Activated effector memory CD4-positive, alpha-beta T cell treated with anti-CD3 and anti-CD28 coated beads, Interleukin-2, amount 50 U/mL, for 16 hours (primary cell): ENCODE measurements at regions not wholly inside any gene's neighbourhood (a gene's known extent, or its start where the extent isn't known, plus 50 kb on each side); places are given as distances from the start of the nearest gene placed in this dataset.

Source experiments
- DNase-seq: peaks from one replicate; pipeline ENCODE4 v3.0.0-alpha.2; 2020

DNA sequence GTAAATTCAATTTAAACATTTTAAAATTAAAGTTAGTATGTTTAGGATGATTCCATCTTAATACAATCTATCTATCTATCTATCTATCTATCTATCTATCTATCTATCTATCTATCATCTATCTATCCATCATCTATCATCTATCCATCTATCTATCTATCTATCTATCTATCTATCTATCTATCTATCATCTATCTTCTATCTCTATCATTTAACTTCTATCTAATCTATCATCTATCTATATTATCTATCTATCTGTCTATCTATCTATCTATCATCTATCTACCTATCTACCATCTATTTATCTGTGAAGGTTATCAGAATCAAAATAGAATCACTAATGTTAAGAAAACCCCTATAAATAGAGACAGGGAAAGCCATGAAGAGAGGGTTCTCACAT, 78.3 kb downstream of the RAMP3 start:
- DNase-seq: no peak

DNA sequence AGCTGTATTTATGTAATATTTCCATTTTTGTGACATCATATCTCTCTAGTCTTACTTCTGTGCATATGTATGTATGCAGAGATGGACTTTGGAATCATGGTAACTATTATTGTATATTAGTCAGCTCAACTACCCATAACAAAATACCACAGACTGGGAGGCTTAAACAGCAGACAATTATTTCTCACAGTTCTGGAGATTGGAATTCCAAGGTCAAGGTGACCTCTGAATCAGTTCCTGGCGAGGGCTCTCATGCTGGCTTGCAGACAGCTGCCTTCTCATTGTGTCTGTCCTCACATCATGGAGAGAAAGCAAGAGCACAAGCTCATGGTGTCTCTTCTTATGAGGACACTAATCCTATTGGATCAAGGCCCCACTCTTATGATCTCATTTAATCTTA, 79.1 kb downstream of the RAMP3 start:
- DNase-seq: no peak

DNA sequence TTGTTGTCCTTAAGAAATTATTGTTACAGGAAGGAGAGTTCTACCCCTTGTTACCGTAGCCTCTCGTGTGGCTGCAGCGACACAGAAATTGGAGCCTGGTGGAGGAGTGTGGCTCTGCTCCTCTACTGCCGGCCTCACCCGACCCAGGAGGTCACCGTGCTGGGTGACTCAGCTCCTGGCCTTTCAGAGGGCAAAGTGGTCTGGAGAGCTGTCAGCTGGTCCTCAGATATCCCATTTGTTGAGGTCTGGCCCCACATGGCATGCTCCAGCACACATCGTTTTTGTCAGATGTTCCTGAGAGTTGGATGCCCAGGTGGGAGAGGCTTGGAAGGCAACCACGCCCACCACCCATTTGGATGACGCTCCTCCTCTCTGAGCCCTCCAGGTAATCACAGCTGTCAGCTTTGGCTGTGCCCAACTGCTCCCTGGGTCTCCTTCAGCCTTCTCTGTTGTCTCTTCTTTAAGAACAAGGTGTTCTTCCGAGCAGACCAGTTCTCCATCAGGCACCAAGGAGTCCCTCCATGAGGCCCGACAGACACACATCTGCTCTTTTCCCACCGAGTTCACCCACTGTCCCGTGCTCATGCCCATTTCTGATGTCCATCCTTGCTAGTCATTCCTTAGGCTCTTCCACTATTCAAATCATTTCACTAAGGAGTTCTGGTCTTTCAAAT, 80.3 kb downstream of the RAMP3 start:
- DNase-seq: no peak

DNA sequence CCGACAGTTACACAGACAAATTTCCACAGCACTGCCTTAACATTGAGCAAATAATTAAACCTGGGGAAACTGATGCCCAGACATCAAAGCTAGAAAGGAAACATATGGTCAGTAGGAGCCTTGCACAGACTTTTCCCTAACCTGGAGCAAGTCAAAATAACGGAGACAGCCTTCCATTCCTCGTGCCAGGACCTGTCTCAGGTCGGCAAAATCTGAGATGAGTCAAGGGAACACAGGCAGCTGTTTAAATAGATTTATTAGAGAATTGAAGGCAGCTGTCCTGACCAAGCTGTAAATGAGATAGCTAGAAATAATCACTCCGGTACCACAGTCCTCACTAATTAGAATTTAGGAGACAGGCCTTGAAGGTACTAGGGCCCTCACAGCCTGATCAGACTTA, 81.2 kb downstream of the RAMP3 start:
- DNase-seq: no peak

DNA sequence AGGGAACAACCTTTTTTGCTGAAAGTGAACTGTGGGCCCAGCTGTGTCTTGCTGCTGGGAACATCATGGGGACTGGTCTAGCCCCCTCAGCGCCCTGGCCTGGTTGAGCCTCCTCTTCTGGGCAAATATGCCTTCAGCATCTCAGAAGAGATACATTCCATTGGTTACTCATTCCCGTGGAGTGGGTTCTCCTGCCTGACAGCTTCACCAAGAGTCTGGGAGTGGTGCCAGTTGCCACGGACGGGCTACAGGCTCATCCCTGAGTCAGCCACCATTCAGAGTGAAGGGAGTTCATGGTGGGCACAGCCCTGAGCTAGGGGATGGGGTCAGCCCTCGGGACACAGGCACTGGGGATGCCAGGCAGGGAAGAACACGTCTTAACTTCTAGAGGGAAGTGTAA, 81.9 kb downstream of the RAMP3 start:
- DNase-seq: no peak

DNA sequence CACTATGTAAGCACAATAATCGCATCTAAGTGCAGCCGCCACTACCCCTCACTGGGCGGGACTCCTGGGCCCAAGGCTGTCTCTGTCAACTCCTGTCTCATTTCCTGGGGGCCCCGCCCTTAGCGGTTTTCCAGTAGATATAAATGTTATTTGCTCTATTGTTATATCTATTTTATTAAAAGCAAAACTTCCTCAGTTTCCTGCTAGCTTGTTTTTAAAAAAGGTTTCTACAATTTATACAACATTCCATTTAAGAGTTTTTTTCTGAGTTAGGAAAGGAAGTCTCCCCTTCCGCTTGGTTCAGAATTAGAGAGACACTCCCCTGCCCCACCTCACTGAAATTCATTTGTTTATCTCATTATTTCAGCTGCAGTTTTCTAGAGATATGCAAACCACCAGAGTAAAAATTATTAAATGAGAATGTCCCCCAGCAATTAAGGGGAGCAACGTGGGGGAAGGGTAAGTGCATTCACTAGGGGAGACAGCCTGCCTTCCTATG, 82.7 kb downstream of the RAMP3 start:
- DNase-seq: no peak

DNA sequence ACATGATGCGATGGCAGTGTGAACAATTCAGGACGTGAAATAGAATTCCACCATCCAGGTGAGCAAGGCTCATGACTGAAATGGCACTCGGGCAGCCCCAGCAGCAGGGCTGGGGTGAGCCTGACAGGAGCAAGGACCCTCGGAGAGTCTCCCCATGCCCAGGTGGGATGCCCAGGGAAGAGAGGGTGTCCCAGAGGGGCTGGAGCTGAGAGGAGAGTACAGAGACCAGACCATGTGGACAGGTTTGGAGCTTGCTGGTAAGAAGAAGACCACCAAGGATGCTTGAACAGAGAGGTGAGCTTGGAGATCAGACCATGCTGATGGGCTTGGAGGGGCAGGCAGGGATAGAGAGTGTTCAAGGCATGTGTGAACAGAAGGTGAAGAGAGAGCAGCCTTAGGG, 83.3 kb downstream of the RAMP3 start:
- DNase-seq: no peak

DNA sequence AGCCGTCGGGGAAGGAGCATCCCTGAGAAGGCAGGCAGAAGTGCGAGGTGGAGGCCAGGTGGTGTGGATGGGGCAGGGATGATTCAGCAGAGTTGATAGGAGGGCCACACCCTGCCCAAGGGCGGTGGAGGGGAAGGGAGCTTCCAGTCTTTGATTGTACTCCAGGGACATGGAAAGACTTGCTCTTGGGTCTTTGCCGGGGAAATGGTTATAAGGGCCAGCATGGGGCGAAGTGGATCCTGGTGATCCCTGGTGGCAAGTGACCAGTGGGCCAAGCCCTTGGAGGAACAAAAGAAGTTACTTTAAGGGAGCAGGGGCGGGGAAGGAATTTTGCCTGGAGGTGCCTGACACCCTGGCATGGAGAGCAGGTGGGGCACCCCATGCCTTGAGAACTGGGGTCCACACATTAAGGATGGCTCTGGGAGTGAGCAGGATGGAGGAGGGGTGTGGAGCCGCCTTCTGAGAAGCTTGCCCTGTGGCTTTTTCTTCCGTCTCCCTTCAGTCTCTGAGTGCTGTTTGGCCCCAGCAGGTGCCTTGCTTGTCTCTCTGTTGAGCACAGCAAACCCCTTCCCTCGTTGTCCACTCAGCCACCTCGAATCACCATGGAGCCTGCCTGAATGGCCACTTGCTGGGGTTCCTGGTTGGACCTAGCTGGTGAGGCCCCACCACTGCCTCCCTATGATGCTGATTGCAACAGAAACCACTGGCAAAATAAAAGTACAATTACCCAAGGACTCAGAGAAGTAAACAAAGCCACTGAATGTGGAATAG, 83.9 kb downstream of the RAMP3 start:
- DNase-seq: no peak

DNA sequence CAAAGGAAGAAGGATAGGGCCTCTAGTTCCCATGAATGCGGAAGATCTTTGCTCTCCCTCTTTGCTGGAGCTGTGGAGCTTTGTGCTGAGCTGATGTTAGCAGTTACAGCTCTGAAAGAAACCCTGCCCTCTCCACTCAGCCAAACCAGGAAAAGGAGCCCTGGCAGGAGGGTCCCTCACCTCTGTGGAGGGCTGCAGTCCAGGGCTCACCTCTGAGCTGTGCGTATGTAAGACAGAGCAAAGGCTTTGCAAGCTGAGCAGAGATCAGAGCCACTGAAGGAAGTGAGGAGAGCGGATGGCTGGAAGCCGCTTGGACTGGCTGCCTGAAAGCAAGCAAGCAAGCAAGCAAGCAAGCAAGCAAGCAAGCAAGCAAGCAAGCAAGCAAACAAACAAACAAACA, 84.7 kb downstream of the RAMP3 start:
- DNase-seq: no peak

DNA sequence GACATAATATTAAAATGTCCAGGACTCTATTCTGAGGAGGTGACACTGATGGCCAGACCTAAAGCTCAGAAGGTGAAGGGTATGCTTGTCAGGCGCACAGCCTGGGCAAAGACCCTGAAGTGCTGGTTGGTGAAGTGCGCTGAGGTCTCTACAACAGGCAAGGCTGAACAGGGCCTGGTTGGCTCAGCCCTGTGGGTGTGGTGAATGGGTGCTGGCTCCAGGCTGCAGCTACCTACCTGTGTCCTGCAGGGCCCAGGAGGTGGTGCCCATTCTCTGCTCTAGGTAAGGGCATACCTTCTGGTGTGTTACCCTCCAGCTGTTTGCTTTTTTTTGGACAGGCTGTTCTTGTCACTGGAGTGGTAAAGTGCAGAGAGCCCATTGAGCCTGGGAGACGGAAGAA, 85.1 kb downstream of the RAMP3 start:
- no peak for DNase-seq

DNA sequence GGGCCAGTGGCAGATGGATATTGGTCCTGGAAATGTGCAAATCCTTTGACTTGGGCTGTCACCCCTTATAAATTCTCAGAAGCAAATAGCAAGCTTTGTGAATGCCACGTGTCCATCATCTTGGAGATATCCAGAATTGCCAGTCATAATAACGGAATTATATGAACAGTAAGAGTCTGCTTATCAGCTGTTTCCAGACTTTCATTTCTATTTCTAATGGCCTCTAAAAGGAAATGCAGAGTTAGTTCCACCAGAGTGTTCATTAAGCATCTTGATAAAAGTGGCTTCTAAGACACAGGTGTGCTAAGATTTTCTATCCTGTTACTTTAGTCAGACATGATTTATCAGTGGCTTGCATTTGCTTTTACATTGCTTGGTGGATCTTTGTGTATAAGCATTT, 87.4 kb downstream of the RAMP3 start:
- DNase-seq: no peak

DNA sequence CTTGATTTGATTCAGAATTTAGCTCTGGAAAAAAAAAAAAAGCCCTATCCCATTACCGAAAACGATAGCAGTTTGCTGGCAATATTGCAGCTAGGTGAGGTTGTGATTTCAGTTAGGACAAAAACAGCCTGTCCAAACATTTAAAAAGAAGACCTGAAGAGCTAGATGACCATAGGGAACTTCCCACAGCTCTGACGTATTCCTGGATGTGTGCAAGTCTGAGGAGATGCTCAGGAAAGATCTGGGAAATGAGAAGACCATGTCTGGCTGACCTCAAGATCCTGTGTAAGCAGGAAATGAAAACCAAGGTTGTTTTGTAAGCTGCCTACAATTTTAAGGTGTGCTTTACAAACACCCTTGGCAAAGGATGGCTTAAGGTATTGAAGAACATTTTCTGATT, 88.7 kb downstream of the RAMP3 start:
- no peak for DNase-seq

DNA sequence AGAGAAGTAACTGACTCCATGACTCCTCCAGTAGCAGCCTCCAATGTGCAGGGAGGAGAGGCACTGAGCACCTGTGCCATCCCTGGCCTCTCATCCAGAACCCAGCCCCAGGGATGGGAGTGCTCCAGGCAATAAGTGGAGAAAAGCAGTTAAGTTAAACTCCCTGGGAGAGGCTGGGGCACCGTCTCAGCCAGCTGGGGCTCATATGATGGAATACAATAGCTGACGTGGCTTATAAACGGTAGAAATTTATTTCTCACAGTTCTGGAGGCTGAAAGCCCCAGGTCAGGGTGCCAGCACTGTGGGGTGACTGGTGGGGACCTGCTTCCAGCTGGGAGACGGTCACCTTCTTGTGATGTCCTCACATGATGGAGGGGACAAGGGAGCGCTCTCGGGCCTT, 94.7 kb downstream of the RAMP3 start:
- DNase-seq: no peak

DNA sequence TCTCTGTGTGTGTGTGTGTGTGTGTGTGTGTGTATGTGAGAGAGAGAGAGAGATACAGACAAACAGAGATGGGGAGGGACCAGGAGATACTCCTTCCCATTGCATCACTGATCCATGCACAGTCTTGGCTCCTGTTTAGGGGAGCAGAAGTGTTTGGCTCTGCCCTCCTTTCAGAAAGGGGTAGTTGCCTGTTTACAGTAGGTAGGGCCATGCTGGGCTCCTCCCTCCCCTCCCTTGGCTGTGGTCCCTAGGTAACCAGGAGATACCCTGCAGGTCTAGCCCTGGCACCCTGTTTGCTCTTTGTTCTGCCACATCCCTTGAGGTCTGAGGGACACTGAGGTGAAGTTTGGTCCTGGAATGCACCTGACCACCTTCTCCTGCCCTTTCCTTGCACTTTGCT, 95.3 kb downstream of the RAMP3 start:
- DNase-seq: no peak

DNA sequence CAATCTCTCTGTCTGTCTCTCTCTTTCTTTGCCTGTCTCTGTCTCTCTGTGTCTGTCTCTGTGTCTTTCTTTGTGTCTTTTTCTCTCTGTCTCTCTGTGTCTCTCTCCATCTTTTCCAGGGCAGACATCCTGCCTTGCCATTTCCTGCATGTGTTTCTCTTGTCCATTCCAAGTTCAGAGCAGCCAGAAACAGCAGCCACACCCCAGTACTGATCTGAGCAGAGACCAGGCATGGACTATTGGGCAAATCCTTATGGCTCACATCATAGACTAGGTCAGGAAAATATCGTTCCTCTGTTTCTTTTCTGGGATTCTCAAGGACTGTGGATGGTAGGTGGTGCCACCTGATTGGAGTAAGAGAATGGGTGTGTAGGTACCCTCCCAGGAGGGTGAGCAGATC, 95.8 kb downstream of the RAMP3 start:
- no peak for DNase-seq

DNA sequence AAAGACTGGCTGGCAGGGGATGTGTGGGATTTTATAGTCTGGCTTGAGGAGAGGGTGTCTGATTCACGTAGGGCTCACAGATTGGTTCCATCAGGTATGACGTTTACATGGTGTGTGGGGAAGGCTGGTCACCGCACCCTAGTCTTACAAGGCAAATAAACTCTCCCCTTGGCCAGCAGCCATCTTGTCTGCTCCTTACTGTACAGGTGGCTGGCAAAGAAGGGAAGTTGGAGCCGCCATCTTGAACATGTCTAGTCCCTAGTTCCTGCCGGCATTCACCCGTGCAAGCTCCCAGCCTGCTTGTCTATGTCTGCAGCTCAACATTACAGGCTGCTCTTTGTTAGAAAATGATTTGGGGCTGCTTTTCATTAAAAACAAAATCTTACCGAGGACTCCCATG, 97.6 kb downstream of the RAMP3 start:
- no peak for DNase-seq

DNA sequence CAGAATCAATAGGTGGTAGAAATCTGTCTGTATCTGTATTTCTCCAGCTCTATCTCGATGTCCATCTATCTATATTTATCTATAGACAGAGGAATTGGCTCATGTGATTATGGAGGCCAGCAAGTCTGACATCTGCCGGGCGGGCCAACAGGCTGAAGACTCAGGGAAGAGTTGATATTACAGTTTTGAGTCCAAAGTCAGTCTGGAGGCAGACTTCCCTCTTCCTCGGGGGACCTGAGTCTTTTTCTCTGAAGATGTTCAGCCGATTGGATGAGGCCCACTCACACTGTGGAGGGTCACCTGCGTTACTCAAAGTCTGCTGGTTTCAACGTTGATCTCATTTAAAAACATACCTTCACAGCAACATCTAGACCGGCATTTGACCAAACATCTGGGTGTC, 98.7 kb downstream of the RAMP3 start:
- no peak for DNase-seq

DNA sequence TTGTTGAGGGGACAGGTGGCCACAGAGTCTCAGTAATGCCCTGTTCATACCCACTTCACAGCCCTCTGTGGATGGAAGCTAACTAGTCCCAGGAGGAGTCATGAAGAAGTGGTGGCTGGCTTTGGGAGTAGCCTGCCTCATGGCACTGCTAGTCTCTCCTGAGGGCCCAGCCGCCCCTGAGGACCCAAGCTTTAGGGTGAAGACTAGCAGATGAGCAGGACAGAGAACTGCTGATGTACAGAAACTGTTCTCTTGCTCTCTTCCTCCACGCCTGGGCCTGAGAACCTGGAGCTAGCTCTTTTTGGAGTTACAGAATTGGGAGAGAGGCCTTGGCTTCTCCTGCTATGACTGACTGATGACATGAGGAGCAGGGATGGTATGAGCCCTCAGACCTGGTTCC, 99.2 kb downstream of the RAMP3 start:
- no peak for DNase-seq

DNA sequence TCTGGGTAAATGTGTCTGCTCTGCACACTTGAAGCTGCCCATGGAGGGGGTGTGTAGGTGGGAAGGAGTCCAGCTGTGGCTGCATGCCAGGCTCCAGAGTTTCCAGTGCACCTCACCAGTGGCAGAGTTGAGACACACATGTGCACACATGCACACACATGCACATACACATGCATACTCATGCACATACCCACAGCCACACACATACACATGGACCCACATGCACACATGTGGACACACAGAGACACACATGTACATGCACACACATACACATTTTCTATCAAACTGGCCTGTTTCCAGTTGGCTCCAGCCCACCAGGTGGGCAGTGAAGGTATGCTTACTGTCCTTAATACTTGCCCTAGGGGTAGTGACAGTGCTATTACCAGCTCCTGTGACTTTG, 99.7 kb downstream of the RAMP3 start:
- no peak for DNase-seq

DNA sequence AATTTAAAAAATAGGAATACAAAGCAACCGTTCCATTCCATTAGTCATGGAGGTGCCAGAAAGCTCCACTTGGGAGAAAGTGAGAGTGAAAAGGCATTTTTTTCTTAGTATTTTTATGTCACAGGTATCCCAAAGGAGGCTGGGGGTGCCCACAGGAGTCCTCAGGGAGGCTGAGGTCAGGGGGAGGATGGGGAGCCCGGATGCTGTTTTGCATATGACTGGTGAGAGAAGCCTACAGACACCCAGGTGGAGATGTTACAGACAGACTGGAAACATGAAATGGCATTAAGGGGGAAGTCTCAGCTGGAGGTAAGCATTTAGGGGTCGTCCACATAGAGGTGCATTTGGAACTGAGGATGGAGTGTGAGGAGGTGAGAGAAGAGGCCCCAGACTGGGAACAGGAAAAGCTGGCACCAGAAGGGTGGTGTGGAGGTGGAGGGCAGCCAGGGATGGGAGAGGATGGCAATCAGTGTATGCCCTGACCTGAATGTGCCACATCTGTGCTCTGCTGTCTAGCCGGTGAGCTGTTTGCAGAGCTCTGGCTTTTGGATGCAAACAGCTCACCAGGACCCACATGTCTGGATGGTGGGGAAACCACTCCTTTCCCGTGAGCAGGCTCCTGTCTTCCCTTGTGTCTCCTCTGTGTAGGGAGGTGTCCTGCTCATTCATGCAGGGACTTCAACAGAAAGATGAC, 101.1 kb downstream of the RAMP3 start:
- DNase-seq: no peak

DNA sequence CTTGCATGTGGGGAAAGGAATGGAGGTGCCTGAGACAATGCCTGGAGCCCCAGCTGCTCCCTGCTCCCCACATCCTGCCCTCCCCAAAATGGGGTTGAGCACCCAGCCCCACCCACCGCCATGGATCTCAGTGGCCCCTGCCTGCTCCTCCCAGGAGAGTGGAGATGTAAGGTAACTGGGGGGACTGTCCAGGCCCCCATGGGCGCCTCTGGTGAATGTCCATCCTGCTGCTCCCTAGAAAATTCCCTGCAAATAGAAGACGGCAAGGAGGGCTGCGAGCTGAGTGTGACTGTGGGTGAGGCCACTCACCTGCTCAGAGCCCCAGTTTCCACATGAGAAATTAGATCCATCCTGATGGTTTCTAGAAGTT, 101.6 kb downstream of the RAMP3 start:
- no peak for DNase-seq

DNA sequence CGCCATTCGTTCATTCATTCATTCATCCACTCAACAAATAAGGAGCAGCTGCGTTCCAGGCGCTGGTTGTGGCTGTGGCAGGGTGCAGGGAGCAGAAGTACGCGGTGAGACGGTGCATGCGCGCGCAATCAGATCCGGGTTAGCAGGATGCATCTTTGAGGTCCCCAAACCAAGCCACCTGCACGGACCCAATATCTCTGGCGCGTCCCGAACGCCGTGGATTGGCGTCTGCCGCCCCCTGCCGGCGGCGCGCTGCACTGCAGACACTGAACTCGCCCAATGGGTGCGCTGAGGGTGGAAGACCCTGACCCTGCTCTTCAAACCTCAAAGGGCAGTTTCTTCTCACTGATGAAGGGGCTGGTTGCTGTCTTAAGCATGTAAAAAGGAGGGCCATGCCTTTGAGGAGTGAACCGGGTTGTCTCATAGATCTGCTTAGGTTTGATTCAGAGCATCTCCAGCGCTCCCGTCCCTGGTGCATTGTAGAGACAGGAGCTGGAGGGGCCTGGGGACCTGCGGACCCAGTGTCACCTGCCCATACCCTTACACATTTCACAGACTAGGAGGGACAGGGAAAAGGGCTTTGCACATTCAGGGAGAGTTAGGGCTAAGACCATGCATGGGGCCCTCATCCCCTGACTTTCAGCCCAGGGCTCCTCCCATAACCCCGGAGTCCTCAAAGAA, 102.5 kb downstream of the RAMP3 start:
- peak; percentile 90 for DNase-seq

DNA sequence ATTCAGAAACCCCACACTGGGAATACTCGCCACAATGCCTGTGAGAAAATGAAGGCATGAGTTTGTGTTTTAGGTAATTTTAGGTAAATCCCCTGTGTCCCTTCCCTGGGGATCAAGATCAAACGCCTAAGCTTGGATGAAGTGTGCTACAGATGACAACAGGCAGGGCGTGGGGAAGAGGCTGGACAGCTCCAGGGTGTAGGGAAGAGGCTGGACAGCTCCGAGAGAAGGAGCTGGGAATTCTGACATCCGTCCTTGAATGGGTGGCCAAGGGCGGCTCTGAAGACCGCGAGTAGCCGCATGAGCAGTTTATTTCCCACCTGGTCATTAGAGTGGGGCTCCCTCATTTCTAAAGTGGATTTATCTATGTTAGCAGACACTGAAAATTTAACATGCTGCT, 109.7 kb downstream of the RAMP3 start:
- no peak for DNase-seq

DNA sequence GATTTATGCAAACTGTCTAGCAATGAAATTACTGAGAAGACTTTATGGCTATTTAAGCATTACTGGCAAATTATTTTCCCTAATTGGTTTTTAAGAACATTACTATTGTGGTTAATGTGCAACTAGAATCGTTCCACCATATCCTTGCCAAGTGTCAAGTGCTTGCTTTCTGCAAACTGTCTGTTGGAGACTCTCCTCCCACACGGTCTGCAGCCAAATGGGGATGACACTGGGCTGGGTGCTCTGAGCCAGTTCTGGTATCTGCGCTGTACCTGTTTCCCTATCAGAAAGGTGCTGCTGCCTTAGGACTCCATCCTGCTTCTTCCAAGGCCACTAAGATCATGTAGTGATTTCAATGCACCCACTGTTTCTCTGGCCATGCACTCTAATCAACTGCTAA, 110.4 kb downstream of the RAMP3 start:
- DNase-seq: no peak
